ENCODE measurements at regions not wholly inside any gene's neighbourhood (a gene's known extent, or its start where the extent isn't known, plus 50 kb on each side); places are given as distances from the start of the nearest gene placed in this dataset.

GRCh38 chr18:66826211-66826610 is 222.3 kb upstream of the CDH19 start:
- TF ChIP-seq EGR1 (IDR thresholded peaks at IDR 0.05) (no peak), ZBTB7A (IDR thresholded peaks at IDR 0.05; ENCODE audit: low read depth) (no peak), CREB1 (IDR thresholded peaks at IDR 0.05; ENCODE audit: low read depth) (no peak), NFIC (IDR thresholded peaks at IDR 0.05) (no peak), TEAD4 (IDR thresholded peaks at IDR 0.05) (no peak), EP300 (IDR thresholded peaks at IDR 0.05; ENCODE audit: borderline replicate concordance) (no peak), FOXM1 (IDR thresholded peaks at IDR 0.05; ENCODE audit: borderline replicate concordance, low read depth) (no peak), MAX (IDR thresholded peaks at IDR 0.05) (no peak), CEBPB (IDR thresholded peaks at IDR 0.05) (no peak), YY1 (IDR thresholded peaks at IDR 0.05; ENCODE audit: low read depth) (no peak), TCF12 (IDR thresholded peaks at IDR 0.05; ENCODE audit: low read depth) (no peak), TAF1 (IDR thresholded peaks at IDR 0.05; ENCODE audit: low read depth) (no peak)
- TF ChIP-seq, protein P1, sequence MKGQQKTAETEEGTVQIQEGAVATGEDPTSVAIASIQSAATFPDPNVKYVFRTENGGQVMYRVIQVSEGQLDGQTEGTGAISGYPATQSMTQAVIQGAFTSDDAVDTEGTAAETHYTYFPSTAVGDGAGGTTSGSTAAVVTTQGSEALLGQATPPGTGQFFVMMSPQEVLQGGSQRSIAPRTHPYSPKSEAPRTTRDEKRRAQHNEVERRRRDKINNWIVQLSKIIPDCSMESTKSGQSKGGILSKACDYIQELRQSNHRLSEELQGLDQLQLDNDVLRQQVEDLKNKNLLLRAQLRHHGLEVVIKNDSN (IDR thresholded peaks at IDR 0.05), result no peak

DNA sequence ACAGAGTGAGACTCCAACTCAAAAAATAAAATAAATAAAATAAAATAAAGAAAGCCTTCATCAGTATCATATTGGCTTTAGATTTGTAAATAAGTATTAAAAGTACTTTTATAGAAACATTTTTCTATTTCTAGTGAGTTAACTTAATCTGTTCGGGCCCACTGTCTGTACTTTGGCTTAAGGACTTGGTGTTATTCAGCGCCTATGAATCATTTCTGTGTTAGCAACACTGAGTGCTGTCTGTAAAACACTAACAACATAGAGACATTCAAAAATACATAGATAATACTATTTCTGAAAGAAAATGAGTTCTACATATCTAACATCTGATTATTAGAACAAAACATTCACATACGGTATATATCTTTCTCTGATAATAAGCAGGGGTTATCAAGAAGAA is 221.5 kb upstream of the CDH19 start:
- TF ChIP-seq CREB1 (IDR thresholded peaks at IDR 0.05; ENCODE audit: low read depth) (no peak), TAF1 (IDR thresholded peaks at IDR 0.05; ENCODE audit: low read depth) (no peak), NFIC (IDR thresholded peaks at IDR 0.05) (no peak)

DNA sequence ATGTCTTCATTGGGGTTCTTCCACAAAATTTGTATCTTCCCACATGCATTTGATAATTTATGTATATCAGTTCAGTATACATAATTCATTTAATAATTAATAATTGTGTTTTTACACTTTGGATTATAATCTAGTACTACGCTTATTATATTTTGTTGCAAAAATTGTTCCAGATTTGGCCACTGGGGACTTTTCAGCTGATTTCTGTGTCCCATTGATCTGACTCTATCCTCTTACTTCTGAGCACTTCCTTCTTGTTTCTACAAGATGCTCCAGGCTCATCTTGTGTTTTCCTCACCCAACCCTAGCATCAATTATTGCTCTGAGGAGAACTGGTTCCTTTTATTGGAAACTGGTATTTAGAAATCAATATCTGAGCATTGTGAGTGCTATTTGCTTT is 215.3 kb upstream of the CDH19 start:
- no peak for TF ChIP-seq CREB1 (IDR thresholded peaks at IDR 0.05; ENCODE audit: low read depth)
- no peak for TF ChIP-seq NFIC (IDR thresholded peaks at IDR 0.05)
- no peak for TF ChIP-seq YY1 (IDR thresholded peaks at IDR 0.05; ENCODE audit: low read depth)
- TF ChIP-seq TEAD4 (IDR thresholded peaks at IDR 0.05), result no peak
- TF ChIP-seq FOXM1 (IDR thresholded peaks at IDR 0.05; ENCODE audit: borderline replicate concordance, low read depth), result no peak
- TF ChIP-seq, protein P1 (IDR thresholded peaks at IDR 0.05), result no peak
- no peak for TF ChIP-seq REST (IDR thresholded peaks at IDR 0.05; ENCODE audit: low read depth)
- no peak for TF ChIP-seq MAX (IDR thresholded peaks at IDR 0.05)

- TF ChIP-seq FOXM1 (IDR thresholded peaks at IDR 0.05; ENCODE audit: borderline replicate concordance, low read depth) (no peak), CEBPB (IDR thresholded peaks at IDR 0.05) (no peak), ZBTB7A (IDR thresholded peaks at IDR 0.05; ENCODE audit: low read depth) (no peak), TCF12 (IDR thresholded peaks at IDR 0.05; ENCODE audit: low read depth) (no peak), YY1 (IDR thresholded peaks at IDR 0.05; ENCODE audit: low read depth) (no peak), EGR1 (IDR thresholded peaks at IDR 0.05) (no peak), TAF1 (IDR thresholded peaks at IDR 0.05; ENCODE audit: low read depth) (no peak)
These were observed 209.2 kb upstream of the CDH19 start for GRCh38 chr18:66813138-66813537.

- TF ChIP-seq ZBTB7A (IDR thresholded peaks at IDR 0.05; ENCODE audit: low read depth) (no peak), NFIC (IDR thresholded peaks at IDR 0.05) (no peak), EGR1 (IDR thresholded peaks at IDR 0.05) (no peak), TCF12 (IDR thresholded peaks at IDR 0.05; ENCODE audit: low read depth) (no peak), REST (IDR thresholded peaks at IDR 0.05; ENCODE audit: low read depth) (no peak), YY1 (IDR thresholded peaks at IDR 0.05; ENCODE audit: low read depth) (no peak), MAX (IDR thresholded peaks at IDR 0.05) (no peak), CEBPB (IDR thresholded peaks at IDR 0.05) (no peak), FOXM1 (IDR thresholded peaks at IDR 0.05; ENCODE audit: borderline replicate concordance, low read depth) (no peak), EP300 (IDR thresholded peaks at IDR 0.05; ENCODE audit: borderline replicate concordance) (no peak)
These were observed 191.2 kb upstream of the CDH19 start for GRCh38 chr18:66795051-66795450.

GRCh38 chr18:66792466-66792865 is 188.6 kb upstream of the CDH19 start:
- TF ChIP-seq CEBPB (IDR thresholded peaks at IDR 0.05) (no peak), MAX (IDR thresholded peaks at IDR 0.05) (no peak), ZBTB7A (IDR thresholded peaks at IDR 0.05; ENCODE audit: low read depth) (no peak), NFIC (IDR thresholded peaks at IDR 0.05) (no peak), CREB1 (IDR thresholded peaks at IDR 0.05; ENCODE audit: low read depth) (no peak), FOXM1 (IDR thresholded peaks at IDR 0.05; ENCODE audit: borderline replicate concordance, low read depth) (no peak), TEAD4 (IDR thresholded peaks at IDR 0.05) (no peak)
